ENCODE measurements at regions not wholly inside any gene's neighbourhood (a gene's known extent, or its start where the extent isn't known, plus 50 kb on each side); places are given as distances from the start of the nearest gene placed in this dataset.
A peak's percentile ranks its signal among the peaks of the same experiment; 100 is the strongest.
"Not testable (repeated sequence)": the region's sequence is repeated elsewhere in the genome, so short reads cannot be mapped to it uniquely, and the experiment has no call there.

DNA sequence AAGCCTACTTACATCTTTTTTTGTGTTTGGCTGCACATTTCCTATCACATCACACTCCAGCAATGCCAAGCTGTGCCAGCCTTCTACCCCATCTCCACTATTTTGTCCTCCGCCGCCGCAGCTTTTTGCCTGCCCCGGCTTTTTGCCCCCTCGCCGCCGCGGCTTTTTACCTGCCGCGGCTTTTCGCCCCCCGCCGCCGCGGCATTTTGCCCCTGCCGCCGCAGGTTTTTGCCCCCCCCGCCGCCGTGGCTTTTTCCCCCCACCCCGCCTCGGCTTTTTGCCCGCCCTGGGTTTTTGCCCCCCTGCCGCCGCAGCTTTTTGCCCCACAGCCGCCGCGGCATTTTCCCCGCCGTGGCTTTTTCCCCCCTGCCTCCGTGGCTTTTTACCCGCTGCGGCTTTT, 506.0 kb downstream of the ZNF37A start:
- no peaks in the 10 kb centered on the region for H3K27me3 ChIP-seq
- no peaks in the 10 kb centered on the region for H3K4me1 ChIP-seq
- peaks cover 31% of the 10 kb centered on the region for H3K9me3 ChIP-seq
- H3K27ac ChIP-seq, result no peak overlapping the region
- H3K36me3 ChIP-seq, result no peaks in the 10 kb centered on the region
- no peak overlapping the region for H3K4me3 ChIP-seq
- no peak for DNase-seq (ENCODE audit: low spot score in 2 of 2)
- TF ChIP-seq, protein P1, sequence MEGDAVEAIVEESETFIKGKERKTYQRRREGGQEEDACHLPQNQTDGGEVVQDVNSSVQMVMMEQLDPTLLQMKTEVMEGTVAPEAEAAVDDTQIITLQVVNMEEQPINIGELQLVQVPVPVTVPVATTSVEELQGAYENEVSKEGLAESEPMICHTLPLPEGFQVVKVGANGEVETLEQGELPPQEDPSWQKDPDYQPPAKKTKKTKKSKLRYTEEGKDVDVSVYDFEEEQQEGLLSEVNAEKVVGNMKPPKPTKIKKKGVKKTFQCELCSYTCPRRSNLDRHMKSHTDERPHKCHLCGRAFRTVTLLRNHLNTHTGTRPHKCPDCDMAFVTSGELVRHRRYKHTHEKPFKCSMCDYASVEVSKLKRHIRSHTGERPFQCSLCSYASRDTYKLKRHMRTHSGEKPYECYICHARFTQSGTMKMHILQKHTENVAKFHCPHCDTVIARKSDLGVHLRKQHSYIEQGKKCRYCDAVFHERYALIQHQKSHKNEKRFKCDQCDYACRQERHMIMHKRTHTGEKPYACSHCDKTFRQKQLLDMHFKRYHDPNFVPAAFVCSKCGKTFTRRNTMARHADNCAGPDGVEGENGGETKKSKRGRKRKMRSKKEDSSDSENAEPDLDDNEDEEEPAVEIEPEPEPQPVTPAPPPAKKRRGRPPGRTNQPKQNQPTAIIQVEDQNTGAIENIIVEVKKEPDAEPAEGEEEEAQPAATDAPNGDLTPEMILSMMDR (IDR thresholded peaks at IDR 0.05), result no peak
- TF ChIP-seq EP300 (IDR thresholded peaks at IDR 0.05), result no peak
- TF ChIP-seq POLR2A (IDR thresholded peaks at IDR 0.05), result no peak
- no peak for TF ChIP-seq POLR2AphosphoS5 (IDR thresholded peaks at IDR 0.05)
- WGBS, result 68% methylated on average over 25 of the region's 33 CpGs

DNA sequence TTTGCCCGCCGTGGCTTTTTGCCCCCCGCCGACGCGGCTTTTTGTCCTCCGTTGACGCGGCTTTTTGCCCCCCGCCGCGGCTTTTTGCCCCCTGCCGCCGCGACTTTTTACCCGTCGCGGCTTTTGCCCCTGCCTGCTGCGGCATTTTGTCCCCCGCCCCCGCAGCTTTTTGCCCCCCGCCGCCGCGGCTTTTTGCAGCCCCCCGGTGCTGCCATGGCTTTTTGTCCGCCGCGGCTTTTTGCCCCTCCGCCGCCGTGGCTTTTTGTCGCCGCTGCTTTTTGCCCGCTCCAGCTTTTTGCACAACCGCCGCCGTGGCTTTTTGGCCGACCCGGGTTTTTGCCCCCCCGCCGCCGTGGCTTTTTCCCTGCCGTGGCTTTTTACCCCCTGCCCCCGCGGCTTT, 506.6 kb downstream of the ZNF37A start:
- no peaks in the 10 kb centered on the region for H3K4me1 ChIP-seq
- H3K27me3 ChIP-seq, result no peaks in the 10 kb centered on the region
- H3K27ac ChIP-seq, result no peak overlapping the region
- TF ChIP-seq POLR2AphosphoS5 (IDR thresholded peaks at IDR 0.05) (no peak), EP300 (IDR thresholded peaks at IDR 0.05) (no peak), POLR2A (IDR thresholded peaks at IDR 0.05) (no peak)
- TF ChIP-seq, protein P1 (IDR thresholded peaks at IDR 0.05), result no peak
- no peak for DNase-seq (ENCODE audit: low spot score in 2 of 2)
- H3K36me3 ChIP-seq, result no peaks in the 10 kb centered on the region
- peaks cover 31% of the 10 kb centered on the region for H3K9me3 ChIP-seq
- WGBS, result 100% methylated on average over 1 of the region's 46 CpGs
- H3K4me3 ChIP-seq, result no peak overlapping the region

DNA sequence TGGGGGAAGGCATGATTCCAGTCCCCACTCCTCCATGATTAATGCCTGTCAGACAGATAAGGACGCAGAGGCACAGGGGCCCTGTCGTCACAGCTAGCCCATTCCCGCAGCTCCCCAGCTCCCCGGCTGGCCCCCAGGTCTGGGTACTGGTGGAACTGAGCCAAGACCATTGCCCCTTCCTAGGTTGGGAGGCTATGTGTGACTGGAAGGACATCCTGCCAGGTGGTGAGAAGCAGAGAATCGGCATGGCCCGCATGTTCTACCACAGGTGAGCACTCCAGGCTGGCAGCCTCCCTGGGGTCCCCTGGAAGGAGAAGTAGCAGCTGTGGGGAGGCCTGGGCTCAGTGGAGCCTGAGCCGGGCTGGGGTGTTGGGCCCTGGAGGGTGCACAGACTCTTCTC, 509.5 kb downstream of the ZNF37A start:
- not testable (repeated sequence) for H3K36me3 ChIP-seq; H3K27ac ChIP-seq; H3K4me1 ChIP-seq; H3K27me3 ChIP-seq; DNase-seq (ENCODE audit: low spot score in 2 of 2); H3K4me3 ChIP-seq
- H3K9me3 ChIP-seq, result peaks cover 28% of the 10 kb centered on the region
- 80% methylated on average over 4 of the region's 7 CpGs for WGBS

DNA sequence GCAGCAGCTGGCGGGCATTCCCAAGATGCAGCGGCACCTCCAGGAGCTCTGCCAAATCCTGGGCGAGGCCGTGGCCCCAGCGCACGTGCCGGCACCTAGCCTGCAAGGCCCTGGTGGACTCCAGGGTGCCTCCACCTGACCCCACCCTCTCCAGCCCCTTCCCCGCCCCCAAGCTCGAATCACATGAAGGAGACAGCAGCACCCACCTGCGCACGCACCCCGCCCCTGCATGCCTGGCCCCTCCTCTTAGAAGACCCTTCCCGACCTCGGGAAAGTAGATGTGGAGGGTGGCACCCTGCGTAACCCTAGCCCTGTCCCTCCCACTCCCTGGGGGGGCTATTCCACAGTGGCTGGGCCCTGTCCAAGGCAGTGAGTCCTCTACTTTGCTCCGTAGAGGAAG, 510.3 kb downstream of the ZNF37A start:
- peaks cover 28% of the 10 kb centered on the region for H3K9me3 ChIP-seq
- not testable (repeated sequence) for H3K36me3 ChIP-seq, H3K4me3 ChIP-seq, H3K4me1 ChIP-seq, H3K27me3 ChIP-seq, H3K27ac ChIP-seq
- peak in 1 of 2 donors; percentile 56 for DNase-seq (ENCODE audit: low spot score in 2 of 2)
- no CpG with 5 or more reads among the region's 16 CpGs for WGBS

DNA sequence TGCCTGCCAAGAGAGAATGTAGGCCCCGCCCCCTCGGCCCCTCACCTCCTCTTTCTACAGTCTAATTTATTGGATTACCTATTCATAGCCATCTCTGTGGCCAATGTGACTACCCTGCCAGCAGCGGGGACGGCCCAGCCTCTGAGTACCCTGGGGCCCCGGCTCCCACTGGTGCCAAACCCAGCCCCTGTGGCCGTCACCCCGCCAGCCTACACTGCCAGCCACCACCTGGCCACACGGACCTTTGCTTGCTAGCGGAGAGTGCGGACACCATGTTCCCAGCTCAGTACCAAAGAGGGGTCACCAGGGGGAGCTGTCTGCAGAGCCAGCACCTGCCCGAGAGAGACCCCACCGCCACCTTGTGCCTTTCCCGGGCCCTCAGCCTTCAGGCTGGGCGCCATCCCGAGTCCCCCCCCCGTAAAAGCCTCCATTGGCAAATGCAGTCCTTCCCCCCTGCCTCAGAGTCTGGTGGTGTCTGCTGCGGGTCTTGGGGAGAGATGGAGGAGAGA, 511.1 kb downstream of the ZNF37A start:
- H3K4me1 ChIP-seq, result no peaks in the 10 kb centered on the region
- no peak overlapping the region for H3K4me3 ChIP-seq
- no peak for DNase-seq (ENCODE audit: low spot score in 2 of 2)
- H3K36me3 ChIP-seq, result no peaks in the 10 kb centered on the region
- TF ChIP-seq, protein P1 (IDR thresholded peaks at IDR 0.05), result no peak
- no peak for TF ChIP-seq POLR2AphosphoS5 (IDR thresholded peaks at IDR 0.05)
- no peak for TF ChIP-seq POLR2A (IDR thresholded peaks at IDR 0.05)
- TF ChIP-seq EP300 (IDR thresholded peaks at IDR 0.05), result no peak
- H3K27me3 ChIP-seq, result no peaks in the 10 kb centered on the region
- H3K9me3 ChIP-seq, result peaks cover 27% of the 10 kb centered on the region
- no peak overlapping the region for H3K27ac ChIP-seq
- WGBS, result 82% methylated on average over 15 of the region's 17 CpGs

DNA sequence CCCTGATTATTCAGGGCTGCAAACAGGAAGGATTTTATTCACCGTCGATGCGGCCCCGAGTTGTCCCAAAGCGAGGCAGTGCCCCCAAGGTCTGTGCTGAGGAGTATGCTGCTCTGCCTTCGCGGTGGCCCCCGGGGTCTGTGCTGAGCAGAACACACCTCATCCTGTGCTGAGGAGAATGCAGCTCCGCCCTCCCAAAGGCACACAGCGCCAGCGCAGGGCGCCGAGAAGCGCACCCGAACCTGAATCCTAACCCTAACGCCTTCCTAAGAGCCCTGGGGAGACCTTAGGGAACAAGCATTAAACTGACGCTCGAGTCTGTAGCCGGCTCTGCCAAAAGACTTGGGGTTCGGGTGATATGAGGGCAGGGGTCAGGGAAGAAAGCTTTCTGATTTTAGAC, 521.5 kb downstream of the ZNF37A start:
- DNase-seq (ENCODE audit: low spot score in 2 of 2); H3K27ac ChIP-seq; H3K27me3 ChIP-seq; H3K4me3 ChIP-seq; H3K36me3 ChIP-seq; H3K4me1 ChIP-seq: not testable (repeated sequence)
- H3K9me3 ChIP-seq, result peaks cover 11% of the 10 kb centered on the region
- 74% methylated on average over 19 of the region's 20 CpGs for WGBS

DNA sequence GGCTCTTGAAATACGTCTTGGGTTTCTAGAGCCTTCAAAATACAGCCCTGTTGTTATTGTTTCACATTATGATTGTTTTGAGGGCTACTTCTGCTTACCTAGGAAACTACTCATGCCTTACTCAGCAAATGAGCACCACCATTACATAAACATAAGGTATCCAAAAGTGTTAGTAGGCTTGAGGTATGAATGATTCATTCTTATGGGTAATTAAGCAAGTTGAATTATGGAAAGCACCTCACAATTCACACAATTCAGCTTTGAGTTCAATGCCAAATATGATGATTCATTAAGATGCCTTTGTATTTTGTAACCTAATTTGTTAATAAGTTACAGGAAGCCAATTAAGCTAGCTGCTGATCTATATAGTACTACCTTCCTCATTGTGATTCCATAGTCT, 525.7 kb downstream of the ZNF37A start:
- H3K36me3 ChIP-seq; H3K9me3 ChIP-seq; H3K4me1 ChIP-seq; H3K4me3 ChIP-seq; H3K27ac ChIP-seq; DNase-seq (ENCODE audit: low spot score in 2 of 2); H3K27me3 ChIP-seq: not testable (repeated sequence)
- WGBS, result 30% methylated on average over 1 of the region's 1 CpG

DNA sequence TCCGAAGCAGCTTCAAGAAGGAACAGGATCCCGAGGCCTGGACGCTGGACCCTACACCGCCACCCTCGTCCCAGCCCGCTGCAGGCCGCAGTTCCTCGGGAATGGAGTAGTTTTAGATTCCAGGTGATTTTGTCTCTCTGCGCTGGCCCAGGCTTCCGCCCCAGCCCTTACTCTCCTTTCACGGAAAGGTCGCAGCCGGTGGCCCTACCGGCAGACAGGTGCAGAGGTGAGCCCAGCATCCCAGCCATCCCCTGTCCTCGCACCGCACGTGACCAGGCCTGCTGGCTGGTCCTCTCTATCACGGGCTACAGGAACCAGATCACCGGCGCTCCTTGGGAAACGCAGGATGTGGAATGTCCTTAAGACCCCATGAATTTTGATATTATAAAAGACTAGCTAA, 541.5 kb downstream of the ZNF37A start:
- not testable (repeated sequence) for H3K9me3 ChIP-seq, H3K27me3 ChIP-seq, H3K36me3 ChIP-seq, H3K4me1 ChIP-seq, H3K4me3 ChIP-seq, H3K27ac ChIP-seq
- WGBS, result 85% methylated on average over 20 of the region's 21 CpGs
- DNase-seq (ENCODE audit: low spot score in 2 of 2), result peak in 1 of 2 donors; percentile 76

Measured in suprapubic skin (tissue), 4 donors.